GM23338 (cell line): ENCODE measurements at regions not wholly inside any gene's neighbourhood (a gene's known extent, or its start where the extent isn't known, plus 50 kb on each side); places are given as distances from the start of the nearest gene placed in this dataset.

Experiments
- ATAC-seq: fragments of 200-7000 bp; cut with Tn5 transposase; 3 replicates; pipeline ENCODE4 v1.9.1; 2020
- DNase-seq: peaks from one replicate; pipeline ENCODE4 v3.0.0-alpha.2; 2015; ENCODE audit warnings: low spot score
- H2AFZ ChIP-seq: fragments of 200-600 bp; sonication (generic); 2 replicates; pipeline ENCODE4 v1.8.0; 2016; ENCODE audit warnings: antibody characterized with exemption, mild to moderate bottlenecking, moderate library complexity
- H3F3A ChIP-seq: fragments of 200-600 bp; sonication (generic); replicated peaks from 2 replicates; pipeline ENCODE4 v1.8.0; 2017; ENCODE audit warnings: antibody characterized with exemption, mixed run types, low read depth
- H3K27ac ChIP-seq: fragments of 200-600 bp; sonication (generic); 2 replicates; pipeline ENCODE4 v1.6.1; 2016; ENCODE audit warnings: low read depth
- H3K27me3 ChIP-seq: fragments of 200-600 bp; sonication (generic); 2 replicates; pipeline ENCODE4 v1.8.0; 2016; ENCODE audit warnings: mild to moderate bottlenecking, mixed run types, moderate library complexity; ENCODE audit not compliant: insufficient read depth
- H3K36me3 ChIP-seq: fragments of 200-600 bp; sonication (generic); 2 replicates; pipeline ENCODE4 v1.8.0; 2016; ENCODE audit warnings: mild to moderate bottlenecking; ENCODE audit not compliant: insufficient read depth
- H3K4me1 ChIP-seq: fragments of 200-600 bp; sonication (generic); 2 replicates; pipeline ENCODE4 v1.8.0; 2016; ENCODE audit warnings: mild to moderate bottlenecking, moderate library complexity; ENCODE audit not compliant: insufficient read depth
- H3K4me2 ChIP-seq: fragments of 200-600 bp; sonication (generic); 2 replicates; pipeline ENCODE4 v1.7.1; 2017; ENCODE audit warnings: mixed run types
- H3K4me3 ChIP-seq: fragments of 200-600 bp; sonication (generic); 2 replicates; pipeline ENCODE4 v1.6.1; 2016; ENCODE audit warnings: mixed run types
- H3K79me2 ChIP-seq: fragments of 200-600 bp; sonication (generic); replicated peaks from 2 replicates; pipeline ENCODE4 v1.8.0; 2017; ENCODE audit warnings: mild to moderate bottlenecking; ENCODE audit not compliant: insufficient read depth
- H3K9me2 ChIP-seq: fragments of 200-600 bp; sonication (generic); 2 replicates; pipeline ENCODE4 v1.8.0; 2017; ENCODE audit not compliant: insufficient read depth
- H4K20me1 ChIP-seq: fragments of 200-600 bp; sonication (generic); replicated peaks from 2 replicates; pipeline ENCODE4 v1.8.0; 2017; ENCODE audit warnings: mild to moderate bottlenecking; ENCODE audit not compliant: insufficient read depth
- H3K27ac Mint-ChIP-seq: 2 replicates; pipeline ENCODE4 v1.8.0; 2020; ENCODE audit warnings: inconsistent platforms, mild to moderate bottlenecking, moderate library complexity, mixed read lengths
- H3K27me3 Mint-ChIP-seq: 3 replicates; pipeline ENCODE4 v1.8.0; 2022; ENCODE audit warnings: low read depth, mild to moderate bottlenecking, moderate library complexity, mixed read lengths, inconsistent platforms; ENCODE audit not compliant: insufficient read depth, poor library complexity
- H3K36me3 Mint-ChIP-seq: 3 replicates; pipeline ENCODE4 v1.8.0; 2021; ENCODE audit warnings: low read depth, mild to moderate bottlenecking, inconsistent platforms, moderate library complexity, mixed read lengths
- H3K4me1 Mint-ChIP-seq: 3 replicates; pipeline ENCODE4 v1.8.0; 2020; ENCODE audit warnings: mild to moderate bottlenecking, inconsistent platforms, mixed read lengths
- H3K4me3 Mint-ChIP-seq: 3 replicates; pipeline ENCODE4 v1.8.0; 2021; ENCODE audit warnings: moderate library complexity, mild to moderate bottlenecking, inconsistent platforms, mixed read lengths
- H3K9me3 Mint-ChIP-seq: 3 replicates; pipeline ENCODE4 v1.8.0; 2020; ENCODE audit warnings: moderate library complexity, mild to moderate bottlenecking, inconsistent platforms, mixed read lengths
- CREB1 ChIP-seq: fragments of 250-450 bp; sonication (Bioruptor Pico); IDR thresholded peaks from 2 replicates; pipeline ENCODE4 v1.5.0; 2020; ENCODE audit warnings: low read depth, mild to moderate bottlenecking, moderate library complexity
- EZH2 ChIP-seq: fragments of 200-600 bp; sonication (generic); IDR thresholded peaks from one replicate; pipeline ENCODE4 v1.8.0; 2017; ENCODE audit warnings: antibody characterized with exemption, mild to moderate bottlenecking, low read depth; ENCODE audit not compliant: unreplicated experiment
- EZH2phosphoT487 ChIP-seq: fragments of 200-600 bp; sonication (generic); IDR thresholded peaks from one replicate; pipeline ENCODE4 v1.8.1; 2018; ENCODE audit warnings: antibody characterized with exemption; ENCODE audit not compliant: unreplicated experiment
- JUNB ChIP-seq: IDR thresholded peaks from one replicate; pipeline ENCODE4 v1.6.1; 2016; ENCODE audit warnings: antibody characterized with exemption; ENCODE audit not compliant: unreplicated experiment
- NANOG ChIP-seq: IDR thresholded peaks from 2 replicates; pipeline ENCODE4 v1.6.1; 2016; ENCODE audit warnings: antibody characterized with exemption, borderline replicate concordance
- POLR2AphosphoS5 ChIP-seq: IDR thresholded peaks from 2 replicates; pipeline ENCODE4 v1.6.1; 2016; ENCODE audit warnings: antibody characterized with exemption, low read depth
- ZNF114 ChIP-seq: fragments of 250-450 bp; sonication (Bioruptor Pico); IDR thresholded peaks from 2 replicates; pipeline ENCODE4 v1.5.0; 2020; ENCODE audit warnings: mild to moderate bottlenecking, moderate library complexity
- ZNF331 ChIP-seq: fragments of 250-450 bp; sonication (Bioruptor Pico); IDR thresholded peaks from 2 replicates; pipeline ENCODE4 v1.5.0; 2020; ENCODE audit warnings: low read depth, mild to moderate bottlenecking, moderate library complexity
- ZNF462 ChIP-seq: fragments of 250-450 bp; sonication (Bioruptor Pico); IDR thresholded peaks from 2 replicates; pipeline ENCODE4 v1.5.0; 2020; ENCODE audit warnings: mild to moderate bottlenecking, moderate library complexity
- TF ChIP-seq, protein P1 (sequence below): IDR thresholded peaks from 2 replicates; pipeline ENCODE4 v1.6.1; 2016; ENCODE audit warnings: antibody characterized with exemption
- TF ChIP-seq, protein P2 (sequence below), 2 experiments: fragments of 200-600 bp in 1 of 2; sonication (generic) in 1 of 2; conservative IDR thresholded peaks; 2 replicates each; pipeline versions ENCODE4 v1.5.1 to v1.6.1; 2016 to 2017; ENCODE audit warnings: antibody characterized with exemption in 2 of 2, low read depth in 2 of 2, mild to moderate bottlenecking in 2 of 2, moderate library complexity in 1 of 2
- TF ChIP-seq, protein P3 (sequence below): IDR thresholded peaks from one replicate; pipeline ENCODE4 v1.6.1; 2018; ENCODE audit warnings: antibody characterized with exemption; ENCODE audit not compliant: unreplicated experiment

- TF ChIP-seq, protein P1, sequence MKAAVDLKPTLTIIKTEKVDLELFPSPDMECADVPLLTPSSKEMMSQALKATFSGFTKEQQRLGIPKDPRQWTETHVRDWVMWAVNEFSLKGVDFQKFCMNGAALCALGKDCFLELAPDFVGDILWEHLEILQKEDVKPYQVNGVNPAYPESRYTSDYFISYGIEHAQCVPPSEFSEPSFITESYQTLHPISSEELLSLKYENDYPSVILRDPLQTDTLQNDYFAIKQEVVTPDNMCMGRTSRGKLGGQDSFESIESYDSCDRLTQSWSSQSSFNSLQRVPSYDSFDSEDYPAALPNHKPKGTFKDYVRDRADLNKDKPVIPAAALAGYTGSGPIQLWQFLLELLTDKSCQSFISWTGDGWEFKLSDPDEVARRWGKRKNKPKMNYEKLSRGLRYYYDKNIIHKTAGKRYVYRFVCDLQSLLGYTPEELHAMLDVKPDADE, result no peak
Measured at GRCh38 chrX:77061545-77061944, 385.6 kb upstream of the FGF16 start (continued).

DNA sequence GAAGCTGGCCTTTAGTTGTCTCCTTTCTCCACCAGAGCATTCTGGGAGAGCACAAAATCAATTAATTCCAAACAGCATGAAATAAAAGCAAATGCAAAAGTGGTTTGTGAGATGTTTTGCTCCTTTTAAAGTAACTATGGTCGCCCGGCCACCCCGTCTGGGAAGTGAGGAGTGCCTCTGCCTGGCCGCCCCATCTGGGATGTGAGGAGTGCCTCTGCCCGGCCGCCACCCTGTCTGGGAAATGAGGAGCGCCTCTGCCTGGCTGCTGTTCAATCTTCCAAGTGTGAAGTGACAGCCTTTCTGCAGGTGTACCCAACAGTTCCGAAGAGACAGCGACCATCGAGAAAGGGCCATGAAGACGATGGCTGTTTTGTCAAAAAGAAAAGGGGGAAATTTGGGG lies 381.3 kb upstream of the FGF16 start:
- no peak overlapping the region for H3K4me3 Mint-ChIP-seq
- no peaks in the 10 kb centered on the region for H3K4me1 ChIP-seq
- no peaks in the 10 kb centered on the region for H4K20me1 ChIP-seq
- no peaks in the 10 kb centered on the region for H3K27me3 ChIP-seq
- no peaks in the 10 kb centered on the region for H3K9me2 ChIP-seq
- no peaks in the 10 kb centered on the region for H3F3A ChIP-seq
- H3K4me3 ChIP-seq, result no peak overlapping the region
- H3K36me3 Mint-ChIP-seq, result no peaks in the 10 kb centered on the region; the same call in 2 of the 3 replicates
- peaks cover 8% of the 10 kb centered on the region for H3K4me1 Mint-ChIP-seq
- H3K79me2 ChIP-seq, result no peaks in the 10 kb centered on the region
- DNase-seq, result no peak
- no peak overlapping the region for H3K4me2 ChIP-seq
- H3K27ac Mint-ChIP-seq, result no peak overlapping the region
- no peaks in the 10 kb centered on the region for H3K9me3 Mint-ChIP-seq
- H2AFZ ChIP-seq, result no peak overlapping the region
- ATAC-seq, result no peak
- no peak overlapping the region for H3K27ac ChIP-seq
- peaks cover 2% of the 10 kb centered on the region for H3K27me3 Mint-ChIP-seq
- H3K36me3 ChIP-seq, result no peaks in the 10 kb centered on the region
- TF ChIP-seq, protein P2, sequence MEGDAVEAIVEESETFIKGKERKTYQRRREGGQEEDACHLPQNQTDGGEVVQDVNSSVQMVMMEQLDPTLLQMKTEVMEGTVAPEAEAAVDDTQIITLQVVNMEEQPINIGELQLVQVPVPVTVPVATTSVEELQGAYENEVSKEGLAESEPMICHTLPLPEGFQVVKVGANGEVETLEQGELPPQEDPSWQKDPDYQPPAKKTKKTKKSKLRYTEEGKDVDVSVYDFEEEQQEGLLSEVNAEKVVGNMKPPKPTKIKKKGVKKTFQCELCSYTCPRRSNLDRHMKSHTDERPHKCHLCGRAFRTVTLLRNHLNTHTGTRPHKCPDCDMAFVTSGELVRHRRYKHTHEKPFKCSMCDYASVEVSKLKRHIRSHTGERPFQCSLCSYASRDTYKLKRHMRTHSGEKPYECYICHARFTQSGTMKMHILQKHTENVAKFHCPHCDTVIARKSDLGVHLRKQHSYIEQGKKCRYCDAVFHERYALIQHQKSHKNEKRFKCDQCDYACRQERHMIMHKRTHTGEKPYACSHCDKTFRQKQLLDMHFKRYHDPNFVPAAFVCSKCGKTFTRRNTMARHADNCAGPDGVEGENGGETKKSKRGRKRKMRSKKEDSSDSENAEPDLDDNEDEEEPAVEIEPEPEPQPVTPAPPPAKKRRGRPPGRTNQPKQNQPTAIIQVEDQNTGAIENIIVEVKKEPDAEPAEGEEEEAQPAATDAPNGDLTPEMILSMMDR (conservative IDR thresholded peaks at IDR 0.05; ENCODE audit: low read depth in 2 of 2), result no peak
- TF ChIP-seq EZH2, result no peak
- no peak for TF ChIP-seq POLR2AphosphoS5
- TF ChIP-seq NANOG, result no peak
- no peak for TF ChIP-seq ZNF114 (CRISPR knock-in tag)
- no peak for TF ChIP-seq CREB1
- TF ChIP-seq ZNF331, result no peak
- TF ChIP-seq EZH2phosphoT487, result no peak
- TF ChIP-seq, protein P3, sequence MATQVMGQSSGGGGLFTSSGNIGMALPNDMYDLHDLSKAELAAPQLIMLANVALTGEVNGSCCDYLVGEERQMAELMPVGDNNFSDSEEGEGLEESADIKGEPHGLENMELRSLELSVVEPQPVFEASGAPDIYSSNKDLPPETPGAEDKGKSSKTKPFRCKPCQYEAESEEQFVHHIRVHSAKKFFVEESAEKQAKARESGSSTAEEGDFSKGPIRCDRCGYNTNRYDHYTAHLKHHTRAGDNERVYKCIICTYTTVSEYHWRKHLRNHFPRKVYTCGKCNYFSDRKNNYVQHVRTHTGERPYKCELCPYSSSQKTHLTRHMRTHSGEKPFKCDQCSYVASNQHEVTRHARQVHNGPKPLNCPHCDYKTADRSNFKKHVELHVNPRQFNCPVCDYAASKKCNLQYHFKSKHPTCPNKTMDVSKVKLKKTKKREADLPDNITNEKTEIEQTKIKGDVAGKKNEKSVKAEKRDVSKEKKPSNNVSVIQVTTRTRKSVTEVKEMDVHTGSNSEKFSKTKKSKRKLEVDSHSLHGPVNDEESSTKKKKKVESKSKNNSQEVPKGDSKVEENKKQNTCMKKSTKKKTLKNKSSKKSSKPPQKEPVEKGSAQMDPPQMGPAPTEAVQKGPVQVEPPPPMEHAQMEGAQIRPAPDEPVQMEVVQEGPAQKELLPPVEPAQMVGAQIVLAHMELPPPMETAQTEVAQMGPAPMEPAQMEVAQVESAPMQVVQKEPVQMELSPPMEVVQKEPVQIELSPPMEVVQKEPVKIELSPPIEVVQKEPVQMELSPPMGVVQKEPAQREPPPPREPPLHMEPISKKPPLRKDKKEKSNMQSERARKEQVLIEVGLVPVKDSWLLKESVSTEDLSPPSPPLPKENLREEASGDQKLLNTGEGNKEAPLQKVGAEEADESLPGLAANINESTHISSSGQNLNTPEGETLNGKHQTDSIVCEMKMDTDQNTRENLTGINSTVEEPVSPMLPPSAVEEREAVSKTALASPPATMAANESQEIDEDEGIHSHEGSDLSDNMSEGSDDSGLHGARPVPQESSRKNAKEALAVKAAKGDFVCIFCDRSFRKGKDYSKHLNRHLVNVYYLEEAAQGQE, result no peak
- TF ChIP-seq JUNB, result no peak
- TF ChIP-seq ZNF462 (CRISPR knock-in tag), result no peak
- TF ChIP-seq, protein P1, result no peak
